SU-DHL-6 (cell line): ENCODE measurements at regions not wholly inside any gene's neighbourhood (a gene's known extent, or its start where the extent isn't known, plus 50 kb on each side); places are given as distances from the start of the nearest gene placed in this dataset.

ENCODE experiments used
- H2AFZ ChIP-seq: fragments of 200-600 bp; sonication (generic); 2 replicates; pipeline ENCODE4 v1.6.1; 2014; ENCODE audit warnings: low read depth, mild to moderate bottlenecking, moderate library complexity, mixed read lengths, antibody characterized with exemption, low read length; ENCODE audit not compliant: severe bottlenecking
- H3F3A ChIP-seq: fragments of 200-600 bp; shearing (Covaris generic); 2 replicates; pipeline ENCODE4 v1.6.0; 2016; ENCODE audit warnings: antibody characterized with exemption, mild to moderate bottlenecking; ENCODE audit not compliant: insufficient read depth
- H3K27ac ChIP-seq: fragments of 200-600 bp; sonication (generic); 2 replicates; pipeline ENCODE4 v1.5.1; 2016; ENCODE audit warnings: low read depth, mild to moderate bottlenecking, low read length, moderate library complexity, mixed read lengths
- H3K27me3 ChIP-seq: fragments of 200-600 bp; sonication (generic), shearing (Covaris generic); 2 replicates; pipeline ENCODE4 v1.6.0; 2014; ENCODE audit warnings: mild to moderate bottlenecking, low read length
- H3K36me3 ChIP-seq: fragments of 200-600 bp; sonication (generic); 2 replicates; pipeline ENCODE4 v1.6.1; 2014; ENCODE audit warnings: mild to moderate bottlenecking, low read length, mixed read lengths
- H3K4me2 ChIP-seq: fragments of 300-600, 200-600 bp; shearing (Covaris generic), sonication (generic); 2 replicates; pipeline ENCODE4 v1.6.0; 2014; ENCODE audit warnings: low read length, low read depth, mild to moderate bottlenecking; ENCODE audit not compliant: poor library complexity, severe bottlenecking
- H3K4me3 ChIP-seq: fragments of 200-600 bp; sonication (generic); 2 replicates; pipeline ENCODE4 v1.5.1; 2014; ENCODE audit warnings: antibody characterized with exemption, low read length, mild to moderate bottlenecking, mixed read lengths; ENCODE audit not compliant: insufficient read depth, poor library complexity, severe bottlenecking
- H3K79me2 ChIP-seq: fragments of 200-600 bp; sonication (generic); 2 replicates; pipeline ENCODE4 v1.6.1; 2014; ENCODE audit warnings: mild to moderate bottlenecking, low read length, moderate library complexity; ENCODE audit not compliant: insufficient read depth
- H3K9ac ChIP-seq: fragments of 200-600 bp; sonication (generic); 2 replicates; pipeline ENCODE4 v1.7.0; 2014; ENCODE audit warnings: mild to moderate bottlenecking, low read length
- H3K9me2 ChIP-seq: fragments of 200-600 bp; sonication (generic); replicated peaks from 2 replicates; pipeline ENCODE4 v1.6.1; 2014; ENCODE audit warnings: low read length; ENCODE audit not compliant: insufficient read depth
- H3K9me3 ChIP-seq: fragments of 200-600 bp; sonication (generic); 2 replicates; pipeline ENCODE4 v1.6.1; 2014; ENCODE audit warnings: low read length, mixed read lengths; ENCODE audit not compliant: insufficient read depth
- H4K20me1 ChIP-seq: fragments of 200-600 bp; sonication (generic); 2 replicates; pipeline ENCODE4 v1.6.1; 2014; ENCODE audit warnings: low read depth, mild to moderate bottlenecking, antibody characterized with exemption, low read length, moderate library complexity, mixed read lengths
- CTCF ChIP-seq: fragments of 200-600 bp; sonication (generic); IDR thresholded peaks from one replicate; pipeline ENCODE4 v1.5.1; 2017; ENCODE audit warnings: antibody characterized with exemption, mild to moderate bottlenecking, low read length, moderate library complexity; ENCODE audit not compliant: insufficient read depth, poor library complexity, severe bottlenecking
- EZH2phosphoT487 ChIP-seq: fragments of 200-600 bp; sonication (generic), shearing (Covaris generic); conservative IDR thresholded peaks from 2 replicates; pipeline ENCODE4 v1.6.1; 2018; ENCODE audit warnings: mild to moderate bottlenecking, antibody characterized with exemption, low read length, moderate library complexity, mixed read lengths

DNA sequence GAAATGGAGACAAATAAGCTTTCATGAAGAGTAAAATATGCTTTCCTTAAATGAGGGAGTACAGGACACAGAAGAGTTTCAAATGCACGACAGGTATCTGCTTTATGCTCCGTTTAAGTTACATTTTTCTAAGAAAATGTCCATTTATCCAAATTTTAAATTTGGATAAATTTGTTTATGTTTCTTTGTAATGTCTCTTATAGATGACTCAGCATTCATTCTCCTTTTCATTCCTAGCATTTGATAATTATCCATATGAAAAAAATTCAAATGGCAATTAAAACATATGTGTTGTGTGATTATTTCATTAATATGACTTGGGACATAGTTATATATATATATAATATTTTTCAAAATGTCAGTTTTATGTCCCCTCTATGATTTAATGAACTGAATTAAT lies 1449.3 kb downstream of the SLITRK1 start:
- H3K4me2 ChIP-seq: no peak overlapping the region
- H2AFZ ChIP-seq: no peak overlapping the region
- no peaks in the 10 kb centered on the region; the same call in 1 of the 2 replicates for H3K9me3 ChIP-seq
- no peak overlapping the region for H3K4me3 ChIP-seq
- TF ChIP-seq EZH2phosphoT487 (no peak), CTCF (no peak)
- H3K27ac ChIP-seq: no peak overlapping the region
- no peaks in the 10 kb centered on the region for H3K27me3 ChIP-seq
- no peaks in the 10 kb centered on the region for H4K20me1 ChIP-seq
- H3F3A ChIP-seq: no peaks in the 10 kb centered on the region
- no peaks in the 10 kb centered on the region for H3K36me3 ChIP-seq
- H3K79me2 ChIP-seq: no peaks in the 10 kb centered on the region
- no peak overlapping the region for H3K9ac ChIP-seq
- no peaks in the 10 kb centered on the region for H3K9me2 ChIP-seq

DNA sequence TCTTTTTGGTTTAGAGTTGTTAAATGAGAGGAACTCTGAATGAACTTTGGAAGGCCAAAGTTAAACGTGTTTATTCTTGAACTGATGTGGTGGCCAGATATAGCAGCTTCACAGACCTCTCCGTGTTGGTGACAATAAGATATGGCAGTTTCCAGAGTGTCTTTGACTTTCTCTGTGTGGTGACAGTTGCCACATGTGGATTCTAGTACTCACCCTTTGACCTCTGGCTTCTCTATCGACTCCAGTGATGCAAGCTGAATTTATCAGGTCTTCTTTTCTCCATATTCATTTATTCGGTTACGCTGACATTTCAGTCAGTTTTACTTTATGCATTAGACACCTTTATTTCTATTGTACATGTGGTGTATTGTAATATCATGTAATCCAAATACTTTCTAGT lies 1469.5 kb downstream of the SLITRK1 start:
- Histone ChIP-seq H3K79me2 (no peaks in the 10 kb centered on the region), H4K20me1 (no peaks in the 10 kb centered on the region), H3F3A (no peaks in the 10 kb centered on the region), H3K9ac (no peak overlapping the region), H3K27ac (no peak overlapping the region), H2AFZ (peak overlapping the region; percentile 38), H3K9me3 (no peaks in the 10 kb centered on the region), H3K4me2 (no peak overlapping the region), H3K4me3 (no peak overlapping the region), H3K27me3 (no peaks in the 10 kb centered on the region), H3K36me3 (no peaks in the 10 kb centered on the region), H3K9me2 (no peaks in the 10 kb centered on the region)
- TF ChIP-seq CTCF: no peak
- no peak for TF ChIP-seq EZH2phosphoT487

DNA sequence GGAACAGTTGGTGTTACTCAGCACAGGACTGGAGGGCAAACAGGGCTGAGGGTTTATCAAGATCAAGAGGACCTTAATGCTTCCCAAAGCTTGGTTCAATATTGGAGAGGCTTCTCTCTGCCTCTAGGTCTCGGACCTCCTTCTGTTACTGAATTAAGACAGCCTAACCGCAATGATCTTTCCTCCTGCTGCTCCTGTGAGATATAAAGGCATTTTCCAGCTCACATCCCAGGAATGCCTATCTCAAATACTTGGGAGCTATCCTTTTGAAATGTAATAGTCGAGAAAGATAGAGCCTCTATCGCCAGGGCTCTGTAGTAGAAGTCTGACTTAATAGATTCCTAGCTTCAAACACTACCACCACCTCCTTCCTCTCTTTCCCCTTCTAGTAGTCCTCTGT lies 1475.0 kb downstream of the SLITRK1 start:
- H3K4me2 ChIP-seq: no peak overlapping the region
- H3K36me3 ChIP-seq: no peaks in the 10 kb centered on the region
- H2AFZ ChIP-seq: no peak overlapping the region
- no peaks in the 10 kb centered on the region for H3K27me3 ChIP-seq
- H3K9me3 ChIP-seq: no peaks in the 10 kb centered on the region
- no peaks in the 10 kb centered on the region for H3K79me2 ChIP-seq
- H3K9me2 ChIP-seq: no peaks in the 10 kb centered on the region
- H3K27ac ChIP-seq: no peak overlapping the region
- H3K4me3 ChIP-seq: no peak overlapping the region
- H3F3A ChIP-seq: no peaks in the 10 kb centered on the region
- no peak overlapping the region for H3K9ac ChIP-seq
- TF ChIP-seq CTCF (no peak), EZH2phosphoT487 (no peak)
- no peaks in the 10 kb centered on the region for H4K20me1 ChIP-seq

DNA sequence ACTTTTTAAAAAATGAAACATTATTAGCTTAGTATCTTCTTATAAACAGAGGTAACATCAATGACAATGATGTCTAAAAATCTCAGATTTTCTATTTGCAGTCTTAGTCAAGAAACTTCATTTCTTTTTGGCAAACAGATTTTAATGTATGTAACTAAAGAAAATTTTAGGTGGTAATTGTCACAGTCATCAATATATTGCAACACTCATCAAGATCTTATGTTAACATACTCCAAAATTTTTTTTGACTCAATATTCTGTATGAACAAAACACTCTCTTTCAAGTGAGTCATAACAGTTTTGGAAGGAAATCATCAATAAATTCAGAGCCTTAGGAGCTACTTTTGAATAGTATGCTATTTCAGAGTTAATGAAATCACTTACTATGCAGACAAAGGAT lies 1507.6 kb downstream of the SLITRK1 start:
- Histone ChIP-seq H3K4me2 (no peak overlapping the region), H3K9ac (no peak overlapping the region), H3K36me3 (no peaks in the 10 kb centered on the region), H3K9me3 (peaks cover 5% of the 10 kb centered on the region; the same call in 1 of the 2 replicates), H3K79me2 (no peaks in the 10 kb centered on the region), H3K27me3 (no peaks in the 10 kb centered on the region), H3K4me3 (no peak overlapping the region), H3K9me2 (no peaks in the 10 kb centered on the region), H4K20me1 (no peaks in the 10 kb centered on the region), H2AFZ (no peak overlapping the region), H3F3A (no peaks in the 10 kb centered on the region), H3K27ac (no peak overlapping the region)
- no peak for TF ChIP-seq EZH2phosphoT487
